ENCODE measurements at regions not wholly inside any gene's neighbourhood (a gene's known extent, or its start where the extent isn't known, plus 50 kb on each side); places are given as distances from the start of the nearest gene placed in this dataset.

DNA sequence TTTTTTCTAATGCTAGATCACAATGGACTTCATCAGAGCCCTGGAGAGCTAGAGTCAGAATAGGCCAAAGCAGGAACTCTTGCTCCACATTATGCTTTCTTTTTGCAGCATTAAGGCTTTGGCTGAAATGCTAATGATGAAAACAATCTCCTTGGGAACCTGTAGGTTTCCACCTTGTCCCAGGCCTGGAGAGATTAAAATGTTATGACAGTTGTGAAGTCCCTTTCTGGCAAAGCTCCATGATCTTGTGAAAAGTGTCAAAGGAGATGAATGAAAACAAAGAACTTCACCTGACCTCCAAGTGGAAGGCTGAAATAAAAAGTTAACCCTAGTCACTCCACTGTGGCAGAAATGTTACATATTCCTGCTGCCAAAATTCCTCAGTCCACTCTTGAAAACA lies 64.0 kb upstream of the LRRC1 start:
- TF ChIP-seq, protein P1, sequence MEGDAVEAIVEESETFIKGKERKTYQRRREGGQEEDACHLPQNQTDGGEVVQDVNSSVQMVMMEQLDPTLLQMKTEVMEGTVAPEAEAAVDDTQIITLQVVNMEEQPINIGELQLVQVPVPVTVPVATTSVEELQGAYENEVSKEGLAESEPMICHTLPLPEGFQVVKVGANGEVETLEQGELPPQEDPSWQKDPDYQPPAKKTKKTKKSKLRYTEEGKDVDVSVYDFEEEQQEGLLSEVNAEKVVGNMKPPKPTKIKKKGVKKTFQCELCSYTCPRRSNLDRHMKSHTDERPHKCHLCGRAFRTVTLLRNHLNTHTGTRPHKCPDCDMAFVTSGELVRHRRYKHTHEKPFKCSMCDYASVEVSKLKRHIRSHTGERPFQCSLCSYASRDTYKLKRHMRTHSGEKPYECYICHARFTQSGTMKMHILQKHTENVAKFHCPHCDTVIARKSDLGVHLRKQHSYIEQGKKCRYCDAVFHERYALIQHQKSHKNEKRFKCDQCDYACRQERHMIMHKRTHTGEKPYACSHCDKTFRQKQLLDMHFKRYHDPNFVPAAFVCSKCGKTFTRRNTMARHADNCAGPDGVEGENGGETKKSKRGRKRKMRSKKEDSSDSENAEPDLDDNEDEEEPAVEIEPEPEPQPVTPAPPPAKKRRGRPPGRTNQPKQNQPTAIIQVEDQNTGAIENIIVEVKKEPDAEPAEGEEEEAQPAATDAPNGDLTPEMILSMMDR (IDR thresholded peaks at IDR 0.05; ENCODE audit: insufficient read depth, low read depth, low read length): no peak
- DNase-seq (ENCODE audit: low read depth): peak; percentile 32
- no peak overlapping the region for H3K4me3 ChIP-seq (ENCODE audit: low read depth, low read length)

DNA sequence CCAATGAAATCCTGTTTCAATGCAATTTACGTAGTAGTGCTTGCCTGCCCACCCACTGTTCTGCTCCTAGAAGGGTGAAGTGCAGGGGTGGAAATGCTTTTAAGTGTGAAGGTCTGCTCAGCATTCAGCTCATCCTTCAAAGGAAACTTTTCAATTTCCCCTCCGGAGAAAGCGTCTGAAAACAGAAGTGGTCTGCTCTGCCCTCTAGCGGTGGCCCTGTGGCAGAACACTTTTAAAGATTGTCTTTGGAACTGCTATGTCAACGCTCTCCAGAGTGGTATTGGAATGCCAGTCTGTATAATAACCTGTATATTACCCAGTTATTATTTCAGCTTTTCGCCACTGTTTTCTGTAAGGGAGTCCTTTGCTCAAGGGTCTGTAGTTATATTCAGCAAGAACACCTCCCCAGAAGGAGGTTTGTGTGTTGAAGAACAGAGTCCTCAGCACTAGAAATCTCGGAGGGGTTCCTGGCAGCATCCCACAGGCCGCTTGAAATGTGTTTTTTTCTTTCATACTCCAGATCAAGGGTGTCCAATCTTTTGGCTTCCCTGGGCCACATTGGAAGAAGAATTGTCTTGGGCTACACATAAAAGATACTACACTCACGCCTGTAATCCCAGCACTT lies 63.1 kb upstream of the KLHL31 start:
- TF ChIP-seq, protein P1 (IDR thresholded peaks at IDR 0.05; ENCODE audit: insufficient read depth, low read depth, low read length): peak; percentile 96
- DNase-seq (ENCODE audit: low read depth): peak; percentile 45
- no peak overlapping the region for H3K4me3 ChIP-seq (ENCODE audit: low read depth, low read length)

DNA sequence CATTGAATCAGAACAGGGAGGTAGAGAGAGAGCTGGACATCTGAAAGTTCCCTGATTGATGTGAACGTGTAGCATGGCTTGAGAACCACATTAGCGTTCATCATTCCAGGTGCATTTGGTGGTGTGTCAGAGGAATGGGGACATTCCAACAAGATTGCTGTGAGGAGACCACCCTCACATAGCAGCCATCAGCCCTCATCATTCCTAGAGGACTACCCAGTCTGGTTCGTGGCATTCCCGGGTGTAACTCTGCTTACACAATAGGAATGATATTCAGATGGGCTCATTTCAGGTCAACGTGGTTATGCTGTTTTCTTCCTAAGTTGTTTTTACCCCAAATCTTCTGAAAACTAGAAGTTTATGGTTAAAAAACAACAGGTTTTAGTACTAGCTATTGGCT lies 62.2 kb upstream of the KLHL31 start:
- no peak overlapping the region for H3K4me3 ChIP-seq (ENCODE audit: low read depth, low read length)
- TF ChIP-seq, protein P1 (IDR thresholded peaks at IDR 0.05; ENCODE audit: insufficient read depth, low read depth, low read length): no peak
- DNase-seq (ENCODE audit: low read depth): no peak

DNA sequence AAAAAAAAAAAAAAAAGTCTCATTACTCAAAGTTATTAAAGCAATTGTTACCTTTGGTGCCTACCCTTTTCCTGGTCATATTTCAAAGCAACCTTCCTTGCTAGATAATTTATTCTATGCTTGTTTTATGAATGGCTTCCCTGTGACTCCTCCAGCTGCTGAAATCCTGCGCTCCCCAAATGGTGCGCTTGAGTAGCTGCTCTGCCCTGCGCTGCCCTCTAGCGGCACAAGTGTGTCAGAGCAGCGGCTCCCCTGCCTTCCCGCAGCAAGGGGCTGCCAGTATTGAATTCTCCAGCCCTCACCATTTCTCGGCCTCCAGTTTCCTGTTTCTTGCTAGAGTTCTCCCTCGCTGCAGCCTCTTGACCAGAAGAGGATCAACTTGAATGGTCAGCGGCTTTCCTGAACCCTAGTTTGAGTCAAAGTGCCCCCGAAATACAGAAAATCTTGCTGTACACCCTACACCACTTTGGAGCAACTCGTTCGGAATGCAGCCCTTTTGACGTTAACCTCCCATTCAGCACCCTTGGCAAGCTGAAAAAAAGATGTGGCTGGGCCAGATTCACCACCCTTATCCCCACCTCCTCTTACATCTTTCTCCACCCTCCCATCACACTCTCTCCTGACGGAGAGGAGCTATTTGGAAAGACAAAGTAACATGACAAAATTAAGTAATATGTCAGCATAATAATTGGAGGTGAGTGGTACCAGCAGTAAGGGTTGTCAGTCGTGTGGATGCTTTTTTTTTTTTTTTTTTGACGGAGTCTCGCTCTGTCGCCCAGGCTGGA lies 60.4 kb upstream of the KLHL31 start:
- peak; percentile 70 for DNase-seq (ENCODE audit: low read depth)
- TF ChIP-seq, protein P1 (IDR thresholded peaks at IDR 0.05; ENCODE audit: insufficient read depth, low read depth, low read length): peak; percentile 99
- H3K4me3 ChIP-seq (ENCODE audit: low read depth, low read length): no peak overlapping the region

DNA sequence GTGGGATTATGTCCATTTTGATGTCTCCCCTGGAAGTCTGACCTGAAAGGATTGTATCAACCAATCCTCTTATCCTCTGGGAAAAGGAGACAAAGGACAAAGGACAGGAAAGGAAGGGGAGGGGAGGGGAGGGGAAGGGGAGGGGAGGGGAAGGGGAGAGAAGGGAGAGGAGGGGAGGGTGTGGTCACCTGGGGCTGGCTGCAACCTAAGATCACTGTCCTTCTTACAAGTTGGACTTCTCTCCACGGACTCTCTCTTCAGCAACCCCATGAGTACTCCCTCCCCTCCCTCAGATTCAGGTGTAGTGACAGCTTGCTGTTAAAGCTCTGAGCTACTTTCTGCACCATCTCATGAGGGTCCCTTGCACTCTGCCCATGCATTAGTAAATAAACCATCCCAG lies 58.9 kb upstream of the KLHL31 start:
- no peak overlapping the region for H3K4me3 ChIP-seq (ENCODE audit: low read depth, low read length)
- TF ChIP-seq, protein P1 (IDR thresholded peaks at IDR 0.05; ENCODE audit: insufficient read depth, low read depth, low read length): no peak
- no peak for DNase-seq (ENCODE audit: low read depth)

DNA sequence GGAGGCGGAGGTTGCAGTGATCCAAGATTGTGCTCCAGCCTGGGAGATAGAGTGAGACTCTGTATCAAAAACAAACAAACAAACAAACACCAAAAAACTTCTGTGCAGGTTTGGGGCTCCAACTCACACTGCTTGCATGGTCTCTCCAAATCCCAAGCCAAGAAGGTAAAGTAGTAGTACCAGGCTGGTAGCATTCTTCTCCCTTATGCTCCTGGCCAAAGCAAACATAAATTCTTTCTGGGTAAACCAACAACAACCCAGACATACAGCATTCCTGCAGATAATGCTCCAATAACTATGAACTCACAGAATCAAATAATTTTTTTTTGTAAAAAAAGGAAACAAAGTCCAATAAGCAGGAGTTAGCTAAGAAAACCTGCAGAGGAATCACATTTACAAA lies 57.8 kb upstream of the KLHL31 start:
- no peak overlapping the region for H3K4me3 ChIP-seq (ENCODE audit: low read depth, low read length)
- DNase-seq (ENCODE audit: low read depth): no peak
- TF ChIP-seq, protein P1 (IDR thresholded peaks at IDR 0.05; ENCODE audit: insufficient read depth, low read depth, low read length): no peak

All from fibroblast of villous mesenchyme (primary cell).